Endothelial cell (in vitro differentiated cells): ENCODE measurements at regions not wholly inside any gene's neighbourhood (a gene's known extent, or its start where the extent isn't known, plus 50 kb on each side); places are given as distances from the start of the nearest gene placed in this dataset.

Experiments used
- DNase-seq: peaks from one replicate; pipeline ENCODE4 v3.0.0; 2021; ENCODE audit warnings: low spot score
- H3K27ac Mint-ChIP-seq: one replicate; pipeline ENCODE4 v1.8.0; 2021; ENCODE audit warnings: mixed read lengths, inconsistent platforms; ENCODE audit not compliant: unreplicated experiment
- H3K27me3 Mint-ChIP-seq: one replicate; pipeline ENCODE4 v1.8.0; 2021; ENCODE audit warnings: mild to moderate bottlenecking, moderate library complexity, mixed read lengths, inconsistent platforms; ENCODE audit not compliant: unreplicated experiment
- H3K36me3 Mint-ChIP-seq: one replicate; pipeline ENCODE4 v1.8.0; 2021; ENCODE audit warnings: mild to moderate bottlenecking, low read depth, mixed read lengths, inconsistent platforms; ENCODE audit not compliant: unreplicated experiment
- H3K4me1 Mint-ChIP-seq: one replicate; pipeline ENCODE4 v1.8.0; 2021; ENCODE audit warnings: mild to moderate bottlenecking, mixed read lengths, inconsistent platforms; ENCODE audit not compliant: unreplicated experiment
- H3K4me3 Mint-ChIP-seq: one replicate; pipeline ENCODE4 v1.8.0; 2021; ENCODE audit warnings: mild to moderate bottlenecking, mixed read lengths, inconsistent platforms; ENCODE audit not compliant: unreplicated experiment
- H3K9me3 Mint-ChIP-seq: one replicate; pipeline ENCODE4 v1.8.0; 2021; ENCODE audit warnings: mixed read lengths, inconsistent platforms; ENCODE audit not compliant: unreplicated experiment
- CTCF ChIP-seq: fragments of 200-600 bp; sonication (generic); IDR thresholded peaks from one replicate; pipeline ENCODE4 v1.5.0; 2021; ENCODE audit warnings: antibody characterized with exemption; ENCODE audit not compliant: unreplicated experiment

GRCh38 chr1:82329226-82329625, 528.5 kb downstream of the ADGRL2 start:
- Mint-ChIP-seq H3K4me1 (no peaks in the 10 kb centered on the region), H3K4me3 (no peak overlapping the region), H3K9me3 (no peaks in the 10 kb centered on the region), H3K27me3 (no peaks in the 10 kb centered on the region), H3K36me3 (peaks cover 4% of the 10 kb centered on the region), H3K27ac (no peak overlapping the region)
- no peak for TF ChIP-seq CTCF
- DNase-seq: no peak

- no peaks in the 10 kb centered on the region for H3K4me1 Mint-ChIP-seq
- H3K9me3 Mint-ChIP-seq: no peaks in the 10 kb centered on the region
- no peak overlapping the region for H3K27ac Mint-ChIP-seq
- no peak for TF ChIP-seq CTCF
- no peak overlapping the region for H3K4me3 Mint-ChIP-seq
- no peak for DNase-seq
- no peaks in the 10 kb centered on the region for H3K27me3 Mint-ChIP-seq
- no peaks in the 10 kb centered on the region for H3K36me3 Mint-ChIP-seq
Measured at GRCh38 chr1:82323144-82323841, 522.6 kb downstream of the ADGRL2 start.

- no peaks in the 10 kb centered on the region for H3K9me3 Mint-ChIP-seq
- no peak for TF ChIP-seq CTCF
- DNase-seq: no peak
Measured at GRCh38 chr1:82321794-82322193, 521.1 kb downstream of the ADGRL2 start.

DNA sequence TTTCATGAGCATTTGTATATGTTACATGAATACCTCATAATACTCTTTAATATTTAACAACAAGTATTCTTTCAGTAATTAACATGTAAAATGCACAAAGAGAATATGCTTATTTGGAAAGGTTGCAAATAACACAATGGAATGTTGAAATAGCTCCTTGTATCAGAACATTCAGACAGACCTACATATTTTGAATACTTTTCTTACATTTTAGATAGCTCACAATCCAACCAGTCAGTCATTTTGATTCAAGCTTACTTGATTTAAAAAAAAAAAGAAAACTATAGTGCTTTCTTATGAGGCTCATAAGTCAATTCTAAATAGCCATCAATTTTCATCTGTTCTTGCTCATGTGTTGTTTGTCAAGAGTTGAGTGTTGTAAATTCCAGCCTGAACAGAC, 518.8 kb downstream of the ADGRL2 start:
- H3K4me3 Mint-ChIP-seq: no peak overlapping the region
- H3K4me1 Mint-ChIP-seq: no peaks in the 10 kb centered on the region

More at GRCh38 chr1:82321794-82322193, 521.1 kb downstream of the ADGRL2 start:
- Mint-ChIP-seq H3K4me1 (no peaks in the 10 kb centered on the region), H3K36me3 (no peaks in the 10 kb centered on the region), H3K27me3 (no peaks in the 10 kb centered on the region), H3K4me3 (no peak overlapping the region), H3K27ac (no peak overlapping the region)

More for the DNA sequence above, 518.8 kb downstream of the ADGRL2 start:
- DNase-seq: no peak
- H3K9me3 Mint-ChIP-seq: no peaks in the 10 kb centered on the region
- TF ChIP-seq CTCF: no peak
- no peak overlapping the region for H3K27ac Mint-ChIP-seq
- no peaks in the 10 kb centered on the region for H3K36me3 Mint-ChIP-seq
- no peaks in the 10 kb centered on the region for H3K27me3 Mint-ChIP-seq
